ENCODE measurements at regions not wholly inside any gene's neighbourhood (a gene's known extent, or its start where the extent isn't known, plus 50 kb on each side); places are given as distances from the start of the nearest gene placed in this dataset.

DNA sequence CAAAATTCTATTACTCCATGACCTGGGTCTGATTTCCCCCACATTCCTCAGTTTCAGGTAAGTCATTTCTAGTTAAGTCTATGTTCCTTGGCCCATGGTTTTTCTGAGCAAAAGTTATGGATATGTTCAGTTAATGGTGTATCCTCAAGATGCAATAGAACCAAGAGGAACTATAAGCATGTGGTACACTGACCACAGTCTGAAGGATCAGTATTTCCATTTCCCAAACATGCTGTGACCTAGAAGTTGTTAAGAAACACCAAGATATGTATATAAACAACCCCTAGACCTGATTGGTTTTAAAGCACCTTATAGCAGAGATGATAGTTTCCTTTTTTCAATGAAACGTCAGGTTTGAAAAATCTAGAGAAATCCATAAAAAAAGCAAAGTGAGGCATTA is 94.2 kb upstream of the ABCB5 start:
- Histone ChIP-seq H3K4me3 (no peak overlapping the region), H3K27ac (no peak overlapping the region), H3K27me3 (no peaks in the 10 kb centered on the region), H3K9me3 (peaks cover 0 to 9% (median 0%) of the 10 kb centered on the region in 12 donors), H3K36me3 (no peaks in the 10 kb centered on the region), H3K4me1 (no peaks in the 10 kb centered on the region)
- TF ChIP-seq, protein P1, sequence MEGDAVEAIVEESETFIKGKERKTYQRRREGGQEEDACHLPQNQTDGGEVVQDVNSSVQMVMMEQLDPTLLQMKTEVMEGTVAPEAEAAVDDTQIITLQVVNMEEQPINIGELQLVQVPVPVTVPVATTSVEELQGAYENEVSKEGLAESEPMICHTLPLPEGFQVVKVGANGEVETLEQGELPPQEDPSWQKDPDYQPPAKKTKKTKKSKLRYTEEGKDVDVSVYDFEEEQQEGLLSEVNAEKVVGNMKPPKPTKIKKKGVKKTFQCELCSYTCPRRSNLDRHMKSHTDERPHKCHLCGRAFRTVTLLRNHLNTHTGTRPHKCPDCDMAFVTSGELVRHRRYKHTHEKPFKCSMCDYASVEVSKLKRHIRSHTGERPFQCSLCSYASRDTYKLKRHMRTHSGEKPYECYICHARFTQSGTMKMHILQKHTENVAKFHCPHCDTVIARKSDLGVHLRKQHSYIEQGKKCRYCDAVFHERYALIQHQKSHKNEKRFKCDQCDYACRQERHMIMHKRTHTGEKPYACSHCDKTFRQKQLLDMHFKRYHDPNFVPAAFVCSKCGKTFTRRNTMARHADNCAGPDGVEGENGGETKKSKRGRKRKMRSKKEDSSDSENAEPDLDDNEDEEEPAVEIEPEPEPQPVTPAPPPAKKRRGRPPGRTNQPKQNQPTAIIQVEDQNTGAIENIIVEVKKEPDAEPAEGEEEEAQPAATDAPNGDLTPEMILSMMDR (IDR thresholded peaks at IDR 0.05), result no peak
- TF ChIP-seq POLR2A (IDR thresholded peaks at IDR 0.05), result no peak
- no peak for DNase-seq
- intact Hi-C loops (cut with DNase I), result no loop called here
- 80 to 89% (median 87%) methylated on average over 1 of the region's 1 CpG for WGBS, 4 donors
- no peak for ATAC-seq

DNA sequence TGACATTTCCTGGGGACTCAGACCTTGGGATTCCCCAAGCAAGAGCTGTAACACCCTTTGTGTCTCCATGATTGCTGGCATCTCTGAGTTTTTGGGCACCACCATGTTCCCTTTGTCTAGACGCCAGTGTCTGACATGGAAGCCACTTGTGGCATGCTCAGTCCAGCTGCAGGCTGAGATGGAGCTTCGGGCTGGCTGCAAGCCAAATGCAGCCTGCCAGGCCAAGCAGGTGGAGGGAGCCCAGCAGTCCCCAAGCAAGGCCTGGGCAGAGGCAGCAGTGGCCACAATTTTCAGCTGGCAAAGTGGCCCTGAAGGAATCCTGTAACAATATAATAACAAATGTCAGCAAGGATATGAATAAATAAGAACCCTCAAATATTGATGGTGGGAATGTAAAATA is 86.2 kb upstream of the ABCB5 start:
- 68 to 92% (median 80%) methylated on average over 2 of the region's 2 CpGs for WGBS, 4 donors
- no peaks in the 10 kb centered on the region for H3K36me3 ChIP-seq
- no peaks in the 10 kb centered on the region for H3K4me1 ChIP-seq
- DNase-seq (no peak), ATAC-seq (no peak)
- no peak for TF ChIP-seq POLR2A (IDR thresholded peaks at IDR 0.05)
- TF ChIP-seq, protein P1 (IDR thresholded peaks at IDR 0.05), result no peak
- H3K27ac ChIP-seq, result no peak overlapping the region
- H3K9me3 ChIP-seq, result peaks cover 0 to 16% (median 7%) of the 10 kb centered on the region in 12 donors
- intact Hi-C loops (cut with DNase I), result no loop called here
- no peaks in the 10 kb centered on the region for H3K27me3 ChIP-seq
- no peak overlapping the region for H3K4me3 ChIP-seq

DNA sequence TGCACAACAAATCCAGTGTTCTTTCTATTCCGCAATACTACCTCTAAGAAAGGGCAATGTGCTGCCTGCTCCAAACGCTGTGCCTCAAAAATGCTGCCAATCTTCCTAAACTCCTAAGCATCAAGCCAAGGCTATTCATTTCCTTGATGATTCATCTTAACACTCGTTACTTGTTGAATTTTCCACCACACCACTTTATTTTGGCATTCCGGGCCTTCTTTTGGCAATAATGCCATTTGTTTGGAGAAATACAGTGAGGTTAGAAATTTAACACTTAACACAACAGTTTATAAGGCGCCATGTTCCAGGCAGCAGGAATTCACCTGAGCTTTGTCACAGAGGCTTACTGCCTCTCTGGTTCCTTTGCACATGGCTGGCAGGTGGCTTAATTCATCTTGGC is 82.6 kb upstream of the ABCB5 start:
- WGBS, 4 donors, result 76 to 88% (median 82%) methylated on average over 5 of the region's 5 CpGs
- ATAC-seq, result no peak
- intact Hi-C loops (cut with DNase I), result no loop called here
- H3K4me3 ChIP-seq, result no peak overlapping the region
- H3K9me3 ChIP-seq, result peaks cover 0 to 16% (median 7%) of the 10 kb centered on the region in 12 donors
- H3K27ac ChIP-seq, result no peak overlapping the region
- no peaks in the 10 kb centered on the region for H3K27me3 ChIP-seq
- no peaks in the 10 kb centered on the region for H3K36me3 ChIP-seq
- H3K4me1 ChIP-seq, result no peaks in the 10 kb centered on the region
- DNase-seq, result no peak
- TF ChIP-seq, protein P1 (IDR thresholded peaks at IDR 0.05), result no peak
- TF ChIP-seq POLR2A (IDR thresholded peaks at IDR 0.05), result no peak

DNA sequence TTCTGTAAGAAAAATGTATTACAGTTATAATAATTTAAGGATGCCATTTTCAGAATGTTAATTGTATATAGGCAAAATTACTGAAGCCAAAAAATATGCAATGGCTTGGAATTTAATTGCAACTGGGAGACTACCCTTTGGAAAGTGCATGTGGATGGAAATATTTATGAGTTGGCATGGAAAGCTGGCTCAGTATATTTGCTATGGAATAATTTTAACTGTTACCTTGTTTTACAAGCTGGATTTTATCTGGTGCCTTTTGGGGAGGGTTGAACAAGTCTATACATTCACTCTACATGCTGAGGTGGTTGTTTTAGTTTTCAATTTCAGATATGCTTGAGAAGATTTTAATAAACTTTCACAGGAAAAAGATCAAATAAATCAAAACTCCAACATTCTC is 80.9 kb upstream of the ABCB5 start:
- no peak overlapping the region for H3K4me3 ChIP-seq
- no peak for ATAC-seq
- peaks cover 0 to 1% (median 0%) of the 10 kb centered on the region in 12 donors for H3K9me3 ChIP-seq
- no peak for DNase-seq
- no peak overlapping the region for H3K27ac ChIP-seq
- TF ChIP-seq, protein P1 (IDR thresholded peaks at IDR 0.05), result no peak
- TF ChIP-seq POLR2A (IDR thresholded peaks at IDR 0.05), result no peak
- H3K27me3 ChIP-seq, result no peaks in the 10 kb centered on the region
- no peaks in the 10 kb centered on the region for H3K4me1 ChIP-seq
- intact Hi-C loops (cut with DNase I), result no loop called here
- no peaks in the 10 kb centered on the region for H3K36me3 ChIP-seq
